Stomach (tissue), 8 donors: ENCODE measurements at regions not wholly inside any gene's neighbourhood (a gene's known extent, or its start where the extent isn't known, plus 50 kb on each side); places are given as distances from the start of the nearest gene placed in this dataset.

Experiments
- DNase-seq, 2 donors: peaks; one replicate each; pipeline versions ENCODE4 v3.0.0 to v3.0.0-alpha.2; 2013 to 2019
- H3K27ac ChIP-seq, 5 donors: fragments of 200-600 bp in 4 of 5; sonication (generic) in 4 of 5; one replicate each; pipeline ENCODE4 v1.5.1; 2013 to 2019; ENCODE audit warnings: mild to moderate bottlenecking in 1 of 5, moderate library complexity in 1 of 5
- H3K27me3 ChIP-seq, 3 donors: fragments of 200-600 bp; sonication (generic); one replicate each; pipeline ENCODE4 v1.5.1; 2017 to 2019; ENCODE audit warnings: mixed run types in 1 of 3
- H3K36me3 ChIP-seq, 4 donors: fragments of 200-600 bp; sonication (generic); 1 replicate in 3 of 4; 2 replicates in 1 of 4; pipeline ENCODE4 v1.5.1; 2016 to 2019
- H3K4me1 ChIP-seq, 4 donors: fragments of 200-600 bp; sonication (generic); one replicate each; pipeline ENCODE4 v1.5.1; 2016 to 2019
- H3K4me3 ChIP-seq, 4 donors: fragments of 200-600 bp; sonication (generic) in 3 of 4; one replicate each; pipeline ENCODE4 v1.5.1; 2016 to 2019; ENCODE audit warnings: mild to moderate bottlenecking in 1 of 4
- H3K9me3 ChIP-seq, 4 donors: fragments of 200-600 bp; sonication (generic); one replicate each; pipeline ENCODE4 v1.5.1; 2016 to 2019
- EP300 ChIP-seq: sonication (generic); formaldehyde crosslinking; IDR thresholded peaks from one replicate; pipeline ENCODE4 v1.6.1; 2017; ENCODE audit warnings: antibody characterized with exemption
- POLR2A ChIP-seq, 4 donors: fragments of 450-650 bp; IDR thresholded peaks; one replicate each; pipeline ENCODE4 v1.6.1; 2016; ENCODE audit warnings: antibody characterized with exemption in 4 of 4, control low read depth in 2 of 4, mild to moderate bottlenecking in 1 of 4, moderate library complexity in 1 of 4
- POLR2AphosphoS5 ChIP-seq, 3 donors: sonication (generic); formaldehyde crosslinking; IDR thresholded peaks; one replicate each; pipeline ENCODE4 v1.6.1; 2016; ENCODE audit warnings: antibody characterized with exemption in 3 of 3
- WGBS, 5 donors: extraction: QIAGEN DNeasy Blood & Tissue Kit in 3 of 5; methylation state at CpG; one replicate each; pipeline versions ENCODE4 v1.1.5 to v1.1.7; 2013 to 2018; 5-methylcytosine and 5-hydroxymethylcytosine counted together
- intact Hi-C: fragments of 100-400 bp; cut with DNase I; formaldehyde crosslinking; loops from one replicate; pipeline ENCODE4 v1.15.1; 2023; ENCODE audit warnings: low total_unique reads
- TF ChIP-seq, protein P1 (sequence below), 7 experiments: fragments of 450-650 bp in 4 of 7; fragments of 200-600 bp in 3 of 7; sonication (generic) in 3 of 7; IDR thresholded peaks; one replicate each; pipeline ENCODE4 v1.5.1; 2016 to 2019; ENCODE audit warnings: antibody characterized with exemption in 7 of 7, control low read depth in 2 of 7, mild to moderate bottlenecking in 1 of 7
- donor health status: healthy with polysubstance abuse.
- donor health status: Bipolar disorder and iron deficiency.
- donor health status: healthy.

DNA sequence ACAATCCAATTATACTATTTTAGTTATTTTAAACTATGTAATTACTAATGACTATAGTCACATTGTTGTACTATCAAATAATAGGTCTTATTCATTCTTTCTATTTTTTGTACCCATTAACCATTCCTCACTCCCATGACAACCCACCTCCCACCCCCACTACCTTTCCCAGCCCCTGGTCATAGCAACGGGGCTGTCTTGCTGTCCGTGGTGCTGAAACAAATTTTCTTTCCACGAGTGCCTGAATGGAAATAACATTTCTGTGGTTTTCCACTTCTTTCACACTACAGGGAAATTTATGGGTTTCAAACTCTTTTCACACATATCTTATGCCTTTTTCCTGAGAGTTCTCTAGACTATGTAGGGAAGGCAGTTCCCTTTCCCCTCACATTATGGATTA, 326.6 kb downstream of the PHKB start:
- H3K4me1 ChIP-seq, result no peaks in the 10 kb centered on the region
- H3K4me3 ChIP-seq, result no peak overlapping the region
- no peaks in the 10 kb centered on the region for H3K36me3 ChIP-seq
- intact Hi-C loops, result no loop called here
- H3K9me3 ChIP-seq, result peaks cover 10 to 21% (median 17%) of the 10 kb centered on the region in 4 donors
- peak in 1 of 2 donors; percentile 14 for DNase-seq
- no peak for TF ChIP-seq EP300
- TF ChIP-seq, protein P1, sequence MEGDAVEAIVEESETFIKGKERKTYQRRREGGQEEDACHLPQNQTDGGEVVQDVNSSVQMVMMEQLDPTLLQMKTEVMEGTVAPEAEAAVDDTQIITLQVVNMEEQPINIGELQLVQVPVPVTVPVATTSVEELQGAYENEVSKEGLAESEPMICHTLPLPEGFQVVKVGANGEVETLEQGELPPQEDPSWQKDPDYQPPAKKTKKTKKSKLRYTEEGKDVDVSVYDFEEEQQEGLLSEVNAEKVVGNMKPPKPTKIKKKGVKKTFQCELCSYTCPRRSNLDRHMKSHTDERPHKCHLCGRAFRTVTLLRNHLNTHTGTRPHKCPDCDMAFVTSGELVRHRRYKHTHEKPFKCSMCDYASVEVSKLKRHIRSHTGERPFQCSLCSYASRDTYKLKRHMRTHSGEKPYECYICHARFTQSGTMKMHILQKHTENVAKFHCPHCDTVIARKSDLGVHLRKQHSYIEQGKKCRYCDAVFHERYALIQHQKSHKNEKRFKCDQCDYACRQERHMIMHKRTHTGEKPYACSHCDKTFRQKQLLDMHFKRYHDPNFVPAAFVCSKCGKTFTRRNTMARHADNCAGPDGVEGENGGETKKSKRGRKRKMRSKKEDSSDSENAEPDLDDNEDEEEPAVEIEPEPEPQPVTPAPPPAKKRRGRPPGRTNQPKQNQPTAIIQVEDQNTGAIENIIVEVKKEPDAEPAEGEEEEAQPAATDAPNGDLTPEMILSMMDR (IDR thresholded peaks at IDR 0.05), result no peak
- TF ChIP-seq POLR2AphosphoS5 (IDR thresholded peaks at IDR 0.05), result no peak
- no peak for TF ChIP-seq POLR2A (IDR thresholded peaks at IDR 0.05)
- no peak overlapping the region for H3K27ac ChIP-seq
- 10 to 21% (median 19%) methylated on average over 3 of the region's 3 CpGs for WGBS, 5 donors
- H3K27me3 ChIP-seq, result no peaks in the 10 kb centered on the region

DNA sequence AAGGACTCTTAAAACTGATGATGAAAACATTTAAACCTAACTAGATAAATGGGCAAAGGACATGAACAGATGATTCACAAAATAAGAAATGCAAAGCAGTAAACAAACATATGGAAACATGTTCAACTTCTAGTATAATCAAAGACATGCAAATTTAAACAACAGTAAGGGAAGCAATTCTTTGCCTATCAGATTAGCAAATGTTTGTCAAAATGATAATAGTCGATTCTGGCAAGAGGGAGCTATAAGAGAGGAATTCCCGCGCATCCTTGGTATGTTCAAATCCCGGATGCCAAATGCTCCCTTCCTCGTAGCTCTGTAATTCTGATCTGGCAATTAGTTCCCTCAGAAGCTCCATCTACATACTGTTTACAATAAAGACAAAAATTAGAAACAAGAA, 320.5 kb downstream of the PHKB start:
- TF ChIP-seq EP300 (no peak), POLR2A (IDR thresholded peaks at IDR 0.05) (no peak), POLR2AphosphoS5 (IDR thresholded peaks at IDR 0.05) (no peak)
- TF ChIP-seq, protein P1 (IDR thresholded peaks at IDR 0.05), result no peak
- no peaks in the 10 kb centered on the region for H3K27me3 ChIP-seq

DNA sequence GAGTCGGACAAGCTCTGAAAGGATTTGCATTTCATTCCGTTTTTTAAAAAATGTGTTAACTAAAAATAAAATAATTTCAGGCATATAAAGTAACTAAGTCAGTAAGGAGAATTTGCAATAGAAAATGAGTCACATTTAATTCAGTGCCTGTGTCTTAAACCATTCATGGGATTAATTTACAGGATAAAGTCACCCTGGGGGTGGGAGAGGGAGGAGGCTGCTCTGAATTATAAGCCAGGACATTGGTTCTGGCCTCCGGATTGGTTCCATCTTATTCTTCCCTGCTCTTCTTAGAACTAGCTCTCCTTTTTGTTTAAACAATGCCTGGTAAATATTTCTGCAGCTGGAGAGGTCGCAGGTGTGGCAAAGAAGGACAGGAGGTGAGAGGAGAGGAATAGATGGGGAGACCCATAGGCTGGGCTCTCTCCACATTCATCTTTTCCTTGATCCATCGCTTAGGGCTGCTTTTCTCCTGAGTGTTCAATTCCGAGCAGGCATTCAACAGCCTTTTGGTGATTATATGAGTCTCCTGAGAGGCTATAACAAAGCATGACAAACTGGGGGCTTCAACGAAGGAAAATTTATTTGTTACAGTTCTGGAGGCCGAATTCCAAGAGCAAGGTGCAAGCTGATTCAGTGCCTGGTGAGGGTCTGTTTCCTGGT, 319.2 kb downstream of the PHKB start:
- intact Hi-C loops, result no loop called here
- no peak for TF ChIP-seq POLR2AphosphoS5 (IDR thresholded peaks at IDR 0.05)
- TF ChIP-seq, protein P1 (IDR thresholded peaks at IDR 0.05), result no peak
- no peak for TF ChIP-seq POLR2A (IDR thresholded peaks at IDR 0.05)
- TF ChIP-seq EP300, result no peak
- H3K27ac ChIP-seq, result no peak overlapping the region
- no peaks in the 10 kb centered on the region for H3K36me3 ChIP-seq
- H3K4me1 ChIP-seq, result no peaks in the 10 kb centered on the region
- no peaks in the 10 kb centered on the region for H3K27me3 ChIP-seq
- H3K4me3 ChIP-seq, result no peak overlapping the region
- no peak for DNase-seq
- H3K9me3 ChIP-seq, result no peaks in the 10 kb centered on the region
- WGBS, 5 donors, result 73 to 81% (median 75%) methylated on average over 8 of the region's 8 CpGs

More for the DNA sequence above, 320.5 kb downstream of the PHKB start:
- Histone ChIP-seq H3K9me3 (no peaks in the 10 kb centered on the region), H3K36me3 (no peaks in the 10 kb centered on the region), H3K4me3 (no peak overlapping the region), H3K4me1 (no peaks in the 10 kb centered on the region), H3K27ac (no peak overlapping the region)
- WGBS, 5 donors, result 55 to 69% (median 57%) methylated on average over 5 of the region's 5 CpGs
- intact Hi-C loops, result no loop called here
- no peak for DNase-seq

DNA sequence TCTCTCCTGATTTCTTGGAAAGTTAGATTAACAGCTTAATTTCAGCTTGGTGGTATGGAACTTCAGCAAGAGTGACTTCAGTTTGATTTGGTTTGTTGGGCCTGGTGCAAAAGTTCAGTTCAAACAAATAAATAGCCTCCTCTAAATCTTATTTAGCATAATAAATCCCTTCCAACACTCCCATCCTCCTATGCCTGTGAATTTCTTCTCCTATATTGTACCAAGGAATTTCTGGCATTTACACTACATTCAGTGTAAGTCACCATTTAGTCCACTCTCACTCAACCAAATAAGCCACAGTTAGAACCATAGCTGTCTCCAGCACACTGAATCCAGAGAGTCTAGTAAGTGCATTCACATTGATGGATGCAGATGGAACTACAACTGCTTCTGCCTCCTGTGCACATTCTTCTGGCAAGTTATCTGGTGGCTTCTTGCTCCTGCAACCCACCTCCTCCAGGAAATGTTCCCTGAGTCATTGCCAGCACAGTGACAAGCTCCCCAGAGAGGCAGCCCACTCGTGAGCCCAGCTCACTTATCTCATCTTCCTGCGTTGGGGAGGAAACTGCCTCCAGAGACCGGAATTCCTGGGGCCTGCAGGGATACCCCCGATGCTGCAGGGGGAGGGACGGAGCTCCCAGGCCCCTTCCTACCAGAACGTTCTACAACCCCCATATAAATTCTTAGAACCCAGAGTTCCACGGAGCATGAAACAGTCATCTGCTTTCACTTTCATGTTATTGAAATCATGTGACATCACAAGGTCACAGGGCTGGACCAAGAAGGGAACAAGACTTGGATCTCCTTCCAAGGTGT, 318.3 kb downstream of the PHKB start:
- Histone ChIP-seq H3K4me3 (peak overlapping the region; percentile 1 to 33 (median 28)), H3K9me3 (no peaks in the 10 kb centered on the region), H3K36me3 (no peaks in the 10 kb centered on the region), H3K27ac (no peak overlapping the region), H3K4me1 (no peaks in the 10 kb centered on the region), H3K27me3 (no peaks in the 10 kb centered on the region)
- TF ChIP-seq, protein P1 (IDR thresholded peaks at IDR 0.05), result no peak
- TF ChIP-seq POLR2AphosphoS5 (IDR thresholded peaks at IDR 0.05) (no peak), POLR2A (IDR thresholded peaks at IDR 0.05) (no peak), EP300 (no peak)
- peak in 1 of 2 donors; percentile 13 for DNase-seq
- intact Hi-C loops, result no loop called here
- 51 to 58% (median 56%) methylated on average over 7 of the region's 7 CpGs for WGBS, 5 donors
